Endothelial cell (in vitro differentiated cells): ENCODE measurements at regions not wholly inside any gene's neighbourhood (a gene's known extent, or its start where the extent isn't known, plus 50 kb on each side); places are given as distances from the start of the nearest gene placed in this dataset.
A peak's percentile ranks its signal among the peaks of the same experiment; 100 is the strongest.

Experiments
- DNase-seq: peaks from one replicate; pipeline ENCODE4 v3.0.0; 2021; ENCODE audit warnings: low spot score
- H3K27ac Mint-ChIP-seq: one replicate; pipeline ENCODE4 v1.8.0; 2021; ENCODE audit warnings: mixed read lengths, inconsistent platforms; ENCODE audit not compliant: unreplicated experiment
- H3K27me3 Mint-ChIP-seq: one replicate; pipeline ENCODE4 v1.8.0; 2021; ENCODE audit warnings: mild to moderate bottlenecking, moderate library complexity, mixed read lengths, inconsistent platforms; ENCODE audit not compliant: unreplicated experiment
- H3K36me3 Mint-ChIP-seq: one replicate; pipeline ENCODE4 v1.8.0; 2021; ENCODE audit warnings: mild to moderate bottlenecking, low read depth, mixed read lengths, inconsistent platforms; ENCODE audit not compliant: unreplicated experiment
- H3K4me1 Mint-ChIP-seq: one replicate; pipeline ENCODE4 v1.8.0; 2021; ENCODE audit warnings: mild to moderate bottlenecking, mixed read lengths, inconsistent platforms; ENCODE audit not compliant: unreplicated experiment
- H3K4me3 Mint-ChIP-seq: one replicate; pipeline ENCODE4 v1.8.0; 2021; ENCODE audit warnings: mild to moderate bottlenecking, mixed read lengths, inconsistent platforms; ENCODE audit not compliant: unreplicated experiment
- H3K9me3 Mint-ChIP-seq: one replicate; pipeline ENCODE4 v1.8.0; 2021; ENCODE audit warnings: mixed read lengths, inconsistent platforms; ENCODE audit not compliant: unreplicated experiment
- CTCF ChIP-seq: fragments of 200-600 bp; sonication (generic); IDR thresholded peaks from one replicate; pipeline ENCODE4 v1.5.0; 2021; ENCODE audit warnings: antibody characterized with exemption; ENCODE audit not compliant: unreplicated experiment

DNA sequence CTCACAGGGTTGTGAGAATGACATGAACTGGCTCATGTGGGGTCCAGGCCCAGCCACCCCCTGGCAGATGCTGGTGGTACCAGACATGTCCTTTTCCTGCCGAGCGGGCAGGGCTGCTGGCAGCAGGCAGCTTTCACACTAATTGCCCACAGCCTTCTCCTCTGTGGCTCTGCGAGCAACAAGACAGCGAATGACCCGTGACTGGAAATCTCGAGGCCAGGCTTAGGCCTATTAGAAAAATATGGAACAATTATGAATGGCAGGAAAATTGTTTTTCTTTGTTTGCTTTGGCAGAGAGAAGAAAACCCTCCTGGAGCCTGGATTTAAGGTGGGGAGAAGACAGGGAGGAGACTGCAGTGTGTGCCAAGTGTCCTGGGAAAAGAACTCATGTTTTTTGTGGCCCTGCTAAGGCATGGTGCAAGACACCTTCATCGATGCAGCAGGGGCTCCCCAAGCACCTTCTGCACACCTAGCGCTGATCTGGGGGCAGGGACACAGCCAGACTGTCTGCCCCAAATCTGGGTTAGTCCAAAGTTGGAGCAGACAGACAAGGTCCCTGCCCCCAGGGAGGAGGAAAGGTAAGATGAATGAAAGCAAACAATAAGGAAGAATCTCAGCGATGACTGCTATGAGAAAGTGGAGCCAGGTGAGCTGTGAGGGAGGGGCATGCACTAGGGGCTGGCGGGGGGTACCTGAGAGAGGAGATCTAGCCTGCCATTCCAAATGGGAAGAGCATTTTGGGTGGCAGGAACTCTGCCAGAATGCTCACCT lies 193.8 kb upstream of the TLE3 start:
- peaks cover 19% of the 10 kb centered on the region for H3K4me1 Mint-ChIP-seq
- no peak for DNase-seq
- no peaks in the 10 kb centered on the region for H3K9me3 Mint-ChIP-seq
- no peak for TF ChIP-seq CTCF
- no peak overlapping the region for H3K4me3 Mint-ChIP-seq
- no peaks in the 10 kb centered on the region for H3K36me3 Mint-ChIP-seq
- H3K27ac Mint-ChIP-seq = no peak overlapping the region
- peaks cover 7% of the 10 kb centered on the region for H3K27me3 Mint-ChIP-seq

DNA sequence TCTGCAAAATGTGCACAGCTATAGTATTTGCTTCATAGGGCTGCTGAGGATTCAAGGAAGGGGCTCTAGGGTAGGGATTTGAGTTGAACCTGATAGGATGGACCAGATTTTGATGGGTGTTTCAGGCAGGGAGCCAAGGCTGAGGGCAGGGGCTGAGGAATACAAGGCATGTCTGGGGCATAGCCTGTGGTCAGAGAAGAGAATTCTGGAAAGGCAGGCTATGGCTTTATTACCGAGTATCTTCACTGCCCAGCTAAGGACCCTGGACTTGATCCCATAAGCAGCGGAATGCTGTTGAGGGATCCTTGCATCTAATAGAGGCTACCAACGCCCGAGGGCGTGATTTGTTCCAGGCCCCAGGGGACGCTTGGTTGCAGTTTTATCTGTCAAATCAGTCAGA lies 193.0 kb upstream of the TLE3 start:
- no peaks in the 10 kb centered on the region for H3K9me3 Mint-ChIP-seq
- TF ChIP-seq CTCF = no peak
- no peak overlapping the region for H3K27ac Mint-ChIP-seq
- peaks cover 7% of the 10 kb centered on the region for H3K27me3 Mint-ChIP-seq
- peaks cover 19% of the 10 kb centered on the region for H3K4me1 Mint-ChIP-seq
- DNase-seq = no peak
- no peaks in the 10 kb centered on the region for H3K36me3 Mint-ChIP-seq
- no peak overlapping the region for H3K4me3 Mint-ChIP-seq

DNA sequence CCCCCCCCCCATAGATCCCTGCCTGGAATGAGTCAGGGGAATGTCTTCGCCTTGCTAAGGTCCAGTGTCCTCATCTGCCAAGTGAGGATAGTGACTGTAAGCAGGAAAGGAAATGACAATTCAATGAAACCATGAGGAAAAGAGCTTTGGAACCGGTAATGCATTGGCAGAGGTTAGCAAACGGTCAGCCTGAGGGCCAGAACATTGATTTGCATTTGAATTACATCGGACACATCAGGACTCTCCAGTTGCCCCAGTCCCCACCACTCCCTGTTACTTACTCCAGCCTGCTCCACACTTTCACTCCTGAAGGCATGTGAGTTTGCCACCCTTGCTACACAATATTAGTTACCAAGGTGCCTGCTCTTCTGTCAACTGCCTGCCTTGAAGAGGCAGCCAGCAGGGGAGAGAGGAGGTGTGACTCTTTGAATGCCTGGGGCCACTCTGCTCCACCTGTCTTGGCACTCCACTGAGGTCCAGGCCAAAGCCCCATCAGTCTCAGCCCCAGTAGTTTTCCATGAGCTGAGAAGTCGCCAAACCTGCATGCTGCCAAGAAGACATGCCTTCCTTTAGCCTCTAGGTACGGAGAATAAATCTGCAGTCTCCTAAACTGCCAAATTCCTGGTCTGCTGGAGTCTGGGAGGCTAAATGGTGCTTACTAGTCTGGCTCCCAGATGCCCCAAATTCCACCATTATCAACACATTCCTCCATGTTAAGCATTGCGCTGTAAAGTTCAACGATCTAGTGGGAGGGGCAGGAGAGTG lies 191.7 kb upstream of the TLE3 start:
- no peak for TF ChIP-seq CTCF
- Mint-ChIP-seq H3K4me3 (peak overlapping the region; percentile 67), H3K27ac (no peak overlapping the region)

GRCh38 chr15:70286113-70286806 lies 188.5 kb upstream of the TLE3 start:
- no peaks in the 10 kb centered on the region for H3K36me3 Mint-ChIP-seq
- peaks cover 6% of the 10 kb centered on the region for H3K27me3 Mint-ChIP-seq
- TF ChIP-seq CTCF = no peak
- H3K4me3 Mint-ChIP-seq = no peak overlapping the region
- H3K27ac Mint-ChIP-seq = no peak overlapping the region
- no peaks in the 10 kb centered on the region for H3K9me3 Mint-ChIP-seq
- peaks cover 8% of the 10 kb centered on the region for H3K4me1 Mint-ChIP-seq
- DNase-seq = no peak

More for the DNA sequence above, 191.7 kb upstream of the TLE3 start:
- Mint-ChIP-seq H3K36me3 (no peaks in the 10 kb centered on the region), H3K27me3 (peaks cover 7% of the 10 kb centered on the region), H3K4me1 (peaks cover 19% of the 10 kb centered on the region), H3K9me3 (no peaks in the 10 kb centered on the region)
- DNase-seq = no peak
